Gastrocnemius medialis (tissue), 4 donors: ENCODE measurements at regions not wholly inside any gene's neighbourhood (a gene's known extent, or its start where the extent isn't known, plus 50 kb on each side); places are given as distances from the start of the nearest gene placed in this dataset.
"Not testable (repeated sequence)": the region's sequence is repeated elsewhere in the genome, so short reads cannot be mapped to it uniquely, and the experiment has no call there.

ENCODE experiments used
- POLR2A ChIP-seq, 2 donors: fragments of 450-650 bp; IDR thresholded peaks; one replicate each; pipeline ENCODE4 v1.6.1; 2017; ENCODE audit warnings: antibody characterized with exemption in 2 of 2, mild to moderate bottlenecking in 2 of 2, moderate library complexity in 2 of 2
- TF ChIP-seq, protein P1 (sequence below), 5 experiments: fragments of 450-650 bp in 3 of 5; fragments of 200-600 bp in 2 of 5; sonication (generic) in 2 of 5; IDR thresholded peaks in 4 of 5; conservative IDR thresholded peaks in 1 of 5; 1 replicate in 4 of 5; 2 replicates in 1 of 5; pipeline ENCODE4 v1.5.1; 2016 to 2019; ENCODE audit warnings: antibody characterized with exemption in 5 of 5, mild to moderate bottlenecking in 3 of 5, moderate library complexity in 3 of 5

DNA sequence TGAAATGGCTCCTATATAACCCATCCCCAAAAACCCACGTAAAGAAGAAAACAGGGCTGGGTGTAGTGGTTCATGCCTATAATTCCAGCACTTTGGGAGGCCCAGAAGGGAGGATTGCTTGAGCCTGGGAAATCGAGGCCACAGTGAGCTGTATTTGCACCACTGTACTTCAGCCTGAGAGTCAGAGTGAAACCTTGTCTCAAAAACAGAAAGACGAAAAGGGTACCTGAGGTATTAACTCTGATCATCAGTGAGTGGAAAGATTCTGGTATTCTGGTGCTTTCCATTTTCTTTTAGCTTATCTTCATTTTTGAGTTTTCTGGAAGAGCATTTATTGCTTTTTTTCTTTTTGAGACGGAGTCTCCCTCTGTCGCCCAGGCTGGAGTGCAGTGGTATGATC lies 110.6 kb upstream of the PRKX start:
- TF ChIP-seq, protein P1, sequence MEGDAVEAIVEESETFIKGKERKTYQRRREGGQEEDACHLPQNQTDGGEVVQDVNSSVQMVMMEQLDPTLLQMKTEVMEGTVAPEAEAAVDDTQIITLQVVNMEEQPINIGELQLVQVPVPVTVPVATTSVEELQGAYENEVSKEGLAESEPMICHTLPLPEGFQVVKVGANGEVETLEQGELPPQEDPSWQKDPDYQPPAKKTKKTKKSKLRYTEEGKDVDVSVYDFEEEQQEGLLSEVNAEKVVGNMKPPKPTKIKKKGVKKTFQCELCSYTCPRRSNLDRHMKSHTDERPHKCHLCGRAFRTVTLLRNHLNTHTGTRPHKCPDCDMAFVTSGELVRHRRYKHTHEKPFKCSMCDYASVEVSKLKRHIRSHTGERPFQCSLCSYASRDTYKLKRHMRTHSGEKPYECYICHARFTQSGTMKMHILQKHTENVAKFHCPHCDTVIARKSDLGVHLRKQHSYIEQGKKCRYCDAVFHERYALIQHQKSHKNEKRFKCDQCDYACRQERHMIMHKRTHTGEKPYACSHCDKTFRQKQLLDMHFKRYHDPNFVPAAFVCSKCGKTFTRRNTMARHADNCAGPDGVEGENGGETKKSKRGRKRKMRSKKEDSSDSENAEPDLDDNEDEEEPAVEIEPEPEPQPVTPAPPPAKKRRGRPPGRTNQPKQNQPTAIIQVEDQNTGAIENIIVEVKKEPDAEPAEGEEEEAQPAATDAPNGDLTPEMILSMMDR (IDR thresholded peaks at IDR 0.05 in 4 of 5, conservative IDR thresholded peaks at IDR 0.05 in 1 of 5): not testable (repeated sequence)
- not testable (repeated sequence) for TF ChIP-seq POLR2A (IDR thresholded peaks at IDR 0.05)
